SK-N-SH (cell line): ENCODE measurements at regions not wholly inside any gene's neighbourhood (a gene's known extent, or its start where the extent isn't known, plus 50 kb on each side); places are given as distances from the start of the nearest gene placed in this dataset.

ENCODE experiments used
- CTCF ChIA-PET: fragments of 300-600, 350-600 bp; formaldehyde crosslinking; extraction: SDS; loops from one replicate; lab custom pipeline; 2021; lab: Yijun Ruan, JAX
- POLR2A ChIA-PET: fragments of 350-600 bp; sonication (Branson Sonifier 250); formaldehyde crosslinking; extraction: SDS; loops from one replicate; lab custom pipeline; 2020; ENCODE audit warnings: antibody characterized with exemption, inconsistent platforms; lab: Yijun Ruan, JAX
- DNase-seq: peaks from one replicate; pipeline ENCODE4 v3.0.0; 2012
- H2AFZ ChIP-seq: fragments of 200-600 bp; sonication (generic); 2 replicates; pipeline ENCODE4 v1.8.1; 2016; ENCODE audit warnings: antibody characterized with exemption, mild to moderate bottlenecking, low read depth
- H3F3A ChIP-seq: fragments of 200-600 bp; sonication (generic); replicated peaks from 2 replicates; pipeline ENCODE3; 2016; ENCODE audit warnings: antibody characterized with exemption, mild to moderate bottlenecking; ENCODE audit not compliant: insufficient read depth
- H3K27ac ChIP-seq, 2 experiments: fragments of 200-500 bp in 1 of 2; fragments of 200-600 bp in 1 of 2; sonication (Bioruptor generic) in 1 of 2; sonication (generic), shearing (Covaris generic) in 1 of 2; 2 replicates each; pipeline versions ENCODE4 v1.5.1 to v1.6.1; 2014 to 2016; ENCODE audit warnings: low read depth in 2 of 2, inconsistent platforms in 1 of 2, low read length in 1 of 2, mild to moderate bottlenecking in 1 of 2, mixed read lengths in 1 of 2
- H3K27me3 ChIP-seq: fragments of 200-600 bp; sonication (generic), shearing (Covaris generic); 2 replicates; pipeline ENCODE4 v1.6.1; 2016; ENCODE audit warnings: mixed run types; ENCODE audit not compliant: insufficient read depth
- H3K36me3 ChIP-seq, 2 experiments: fragments of 200-500 bp in 1 of 2; fragments of 200-600 bp in 1 of 2; sonication (Bioruptor generic) in 1 of 2; sonication (generic) in 1 of 2; replicated peaks in 1 of 2; 2 replicates each; pipeline versions ENCODE3 to v1.5.1; 2014 to 2016; ENCODE audit warnings: low read length in 1 of 2, mild to moderate bottlenecking in 1 of 2; ENCODE audit not compliant: insufficient read depth in 2 of 2, control insufficient read depth in 1 of 2
- H3K4me1 ChIP-seq, 2 experiments: fragments of 200-500 bp in 1 of 2; fragments of 200-600 bp in 1 of 2; sonication (Bioruptor generic) in 1 of 2; sonication (generic), shearing (Covaris generic) in 1 of 2; 2 replicates each; pipeline versions ENCODE4 v1.5.1 to v1.6.1; 2014 to 2016; ENCODE audit warnings: low read depth in 1 of 2, low read length in 1 of 2, mixed run types in 1 of 2; ENCODE audit not compliant: insufficient read depth in 2 of 2, control insufficient read depth in 1 of 2
- H3K4me2 ChIP-seq: fragments of 200-600 bp; sonication (generic), shearing (Covaris generic); 2 replicates; pipeline ENCODE4 v1.6.1; 2017; ENCODE audit warnings: mixed run types
- H3K4me3 ChIP-seq, 2 experiments: fragments of 200-500 bp in 1 of 2; fragments of 200-600 bp in 1 of 2; sonication (Bioruptor generic) in 1 of 2; sonication (generic), shearing (Covaris generic) in 1 of 2; 2 replicates each; pipeline versions ENCODE4 v1.5.1 to v1.8.1; 2014 to 2016; ENCODE audit warnings: low read depth in 2 of 2, inconsistent platforms in 1 of 2, low read length in 1 of 2, mild to moderate bottlenecking in 1 of 2, mixed read lengths in 1 of 2, moderate library complexity in 1 of 2
- H3K79me2 ChIP-seq: fragments of 200-600 bp; sonication (generic); 2 replicates; pipeline ENCODE4 v1.8.1; 2017; ENCODE audit warnings: mild to moderate bottlenecking; ENCODE audit not compliant: insufficient read depth
- H3K9ac ChIP-seq: fragments of 200-600 bp; sonication (generic); 2 replicates; pipeline ENCODE4 v1.6.1; 2017; ENCODE audit warnings: mixed run types
- H3K9me2 ChIP-seq: fragments of 200-600 bp; sonication (generic); 2 replicates; pipeline ENCODE4 v1.6.1; 2017; ENCODE audit warnings: mixed run types
- H3K9me3 ChIP-seq: fragments of 200-600 bp; sonication (generic); 2 replicates; pipeline ENCODE4 v1.6.1; 2017; ENCODE audit warnings: mixed run types, mild to moderate bottlenecking, moderate library complexity
- H4K20me1 ChIP-seq: fragments of 200-600 bp; sonication (generic); 2 replicates; pipeline ENCODE4 v1.6.1; 2017; ENCODE audit warnings: mild to moderate bottlenecking, mixed run types; ENCODE audit not compliant: insufficient read depth
- CHD2 ChIP-seq: fragments of 150-350 bp; IDR thresholded peaks from 2 replicates; pipeline ENCODE4 v1.6.1; 2018; ENCODE audit warnings: low read length; ENCODE audit not compliant: partially characterized antibody
- ELF1 ChIP-seq: IDR thresholded peaks from 2 replicates; pipeline ENCODE4 v1.4.0; 2012
- EP300 ChIP-seq, 2 experiments: IDR thresholded peaks; 2 replicates each; pipeline versions ENCODE4 v1.4.0 to v1.6.1; 2012; ENCODE audit warnings: borderline replicate concordance in 1 of 2, low read depth in 1 of 2, low read length in 1 of 2
- EZH2phosphoT487 ChIP-seq: fragments of 200-600 bp; sonication (generic); IDR thresholded peaks from 2 replicates; pipeline ENCODE4 v1.6.1; 2017; ENCODE audit warnings: low read depth, mixed run types, mild to moderate bottlenecking, antibody characterized with exemption, moderate library complexity, borderline replicate concordance
- FOSL2 ChIP-seq: IDR thresholded peaks from 2 replicates; pipeline ENCODE4 v1.4.0; 2012; ENCODE audit warnings: low read depth, mild to moderate bottlenecking, moderate library complexity, borderline replicate concordance
- FOXJ3 ChIP-seq: sonication (generic); formaldehyde crosslinking; IDR thresholded peaks from 2 replicates; pipeline ENCODE4 v1.5.1; 2020; ENCODE audit warnings: mild to moderate bottlenecking, missing genetic modification reagents
- GABPA ChIP-seq: IDR thresholded peaks from 2 replicates; pipeline ENCODE4 v1.4.0; 2012; ENCODE audit warnings: low read depth, mild to moderate bottlenecking
- JUND ChIP-seq: IDR thresholded peaks from 2 replicates; pipeline ENCODE4 v1.4.0; 2012
- MXI1 ChIP-seq: IDR thresholded peaks from 2 replicates; pipeline ENCODE4 v1.6.1; 2012; ENCODE audit warnings: mild to moderate bottlenecking, low read depth, low read length, improper control_type of control experiment
- NFIC ChIP-seq: IDR thresholded peaks from 2 replicates; pipeline ENCODE4 v1.4.0; 2012; ENCODE audit warnings: borderline replicate concordance
- NRF1 ChIP-seq: IDR thresholded peaks from 2 replicates; pipeline ENCODE4 v1.6.1; 2012; ENCODE audit warnings: low read depth, mild to moderate bottlenecking, low read length
- RCOR1 ChIP-seq: fragments of 150-350 bp; IDR thresholded peaks from 2 replicates; pipeline ENCODE4 v1.6.1; 2017; ENCODE audit warnings: antibody characterized with exemption, low read length
- RFX5 ChIP-seq: IDR thresholded peaks from 2 replicates; pipeline ENCODE4 v1.6.1; 2012; ENCODE audit warnings: mild to moderate bottlenecking, improper control_type of control experiment, low read length
- TCF12 ChIP-seq: IDR thresholded peaks from 2 replicates; pipeline ENCODE4 v1.4.0; 2012
- YY1 ChIP-seq: IDR thresholded peaks from 2 replicates; pipeline ENCODE4 v1.4.0; 2012; ENCODE audit warnings: low read depth, mild to moderate bottlenecking
- WGBS: methylation state at CpG from one replicate; pipeline ENCODE4 v1.1.6; 2017; ENCODE audit warnings: low lambda C conversion rate; 5-methylcytosine and 5-hydroxymethylcytosine counted together
- TF ChIP-seq, protein P1 (sequence below): fragments of 200-600 bp; sonication (generic); IDR thresholded peaks from 2 replicates; pipeline ENCODE4 v1.6.1; 2017; ENCODE audit warnings: antibody characterized with exemption, mild to moderate bottlenecking, moderate library complexity
- TF ChIP-seq, protein P2 (sequence below): IDR thresholded peaks from 2 replicates; pipeline ENCODE4; 2012
- TF ChIP-seq, protein P3 (sequence below): fragments of 150-350 bp; IDR thresholded peaks from 2 replicates; pipeline ENCODE4 v1.6.1; 2017; ENCODE audit warnings: antibody characterized with exemption, low read length, low read depth, borderline replicate concordance
- TF ChIP-seq, protein P4 (sequence below): fragments of 150-350 bp; IDR thresholded peaks from 2 replicates; pipeline ENCODE4 v1.6.1; 2016; ENCODE audit warnings: mild to moderate bottlenecking, low read depth, low read length
- TF ChIP-seq, protein P5 (sequence below): IDR thresholded peaks from 2 replicates; pipeline ENCODE4 v1.6.1; 2012; ENCODE audit warnings: mild to moderate bottlenecking, low read depth, low read length, moderate library complexity
- TF ChIP-seq, protein P6 (sequence below): IDR thresholded peaks from 2 replicates; pipeline ENCODE4 v1.4.0; 2012; ENCODE audit warnings: low read depth

DNA sequence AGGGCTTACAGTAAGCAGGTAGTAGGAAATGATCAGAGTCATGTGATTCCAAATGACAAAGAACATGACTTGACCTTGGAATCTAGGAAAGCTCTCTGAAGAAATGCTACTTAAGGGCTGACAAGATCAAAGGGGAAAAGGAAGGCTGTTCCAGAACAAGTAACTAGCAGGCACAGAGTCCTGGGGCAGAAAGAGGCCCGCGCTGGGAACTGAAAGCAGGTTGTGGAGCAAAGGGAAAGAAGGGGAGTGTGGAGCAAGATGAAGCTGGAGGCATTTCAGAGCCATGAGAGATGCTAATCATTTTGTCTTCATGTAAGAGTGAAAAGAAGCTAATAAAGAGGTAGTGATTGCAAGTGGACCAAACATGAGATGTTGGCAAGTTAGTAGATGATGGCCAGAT lies 397.5 kb downstream of the DTWD2 start:
- ChIA-PET CTCF (interaction anchor here (1.3 kb wide), 1 partner anchor 15 kb away, joined by 3 read pairs; no protein-coding TSS in a partner anchor), POLR2A (no interaction called here)
- H3K27ac ChIP-seq, result no peak overlapping the region
- H3K79me2 ChIP-seq, result no peaks in the 10 kb centered on the region
- no peaks in the 10 kb centered on the region for H3K9me3 ChIP-seq
- no peaks in the 10 kb centered on the region for H3K36me3 ChIP-seq
- no peaks in the 10 kb centered on the region for H3K27me3 ChIP-seq
- no peaks in the 10 kb centered on the region for H3F3A ChIP-seq
- no peak for DNase-seq
- H3K9me2 ChIP-seq, result no peaks in the 10 kb centered on the region
- TF ChIP-seq ELF1 (no peak), NFIC (no peak), NRF1 (no peak)
- TF ChIP-seq, protein P1, sequence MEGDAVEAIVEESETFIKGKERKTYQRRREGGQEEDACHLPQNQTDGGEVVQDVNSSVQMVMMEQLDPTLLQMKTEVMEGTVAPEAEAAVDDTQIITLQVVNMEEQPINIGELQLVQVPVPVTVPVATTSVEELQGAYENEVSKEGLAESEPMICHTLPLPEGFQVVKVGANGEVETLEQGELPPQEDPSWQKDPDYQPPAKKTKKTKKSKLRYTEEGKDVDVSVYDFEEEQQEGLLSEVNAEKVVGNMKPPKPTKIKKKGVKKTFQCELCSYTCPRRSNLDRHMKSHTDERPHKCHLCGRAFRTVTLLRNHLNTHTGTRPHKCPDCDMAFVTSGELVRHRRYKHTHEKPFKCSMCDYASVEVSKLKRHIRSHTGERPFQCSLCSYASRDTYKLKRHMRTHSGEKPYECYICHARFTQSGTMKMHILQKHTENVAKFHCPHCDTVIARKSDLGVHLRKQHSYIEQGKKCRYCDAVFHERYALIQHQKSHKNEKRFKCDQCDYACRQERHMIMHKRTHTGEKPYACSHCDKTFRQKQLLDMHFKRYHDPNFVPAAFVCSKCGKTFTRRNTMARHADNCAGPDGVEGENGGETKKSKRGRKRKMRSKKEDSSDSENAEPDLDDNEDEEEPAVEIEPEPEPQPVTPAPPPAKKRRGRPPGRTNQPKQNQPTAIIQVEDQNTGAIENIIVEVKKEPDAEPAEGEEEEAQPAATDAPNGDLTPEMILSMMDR, result no peak
- H3K4me1 ChIP-seq, result no peaks in the 10 kb centered on the region; a peak in 2 of 4 replicates
- no peaks in the 10 kb centered on the region for H4K20me1 ChIP-seq
- no peak overlapping the region for H3K9ac ChIP-seq
- WGBS, result 41% methylated on average over 2 of the region's 2 CpGs
- H3K4me2 ChIP-seq, result no peak overlapping the region
- no peak overlapping the region for H3K4me3 ChIP-seq
- H2AFZ ChIP-seq, result no peak overlapping the region

DNA sequence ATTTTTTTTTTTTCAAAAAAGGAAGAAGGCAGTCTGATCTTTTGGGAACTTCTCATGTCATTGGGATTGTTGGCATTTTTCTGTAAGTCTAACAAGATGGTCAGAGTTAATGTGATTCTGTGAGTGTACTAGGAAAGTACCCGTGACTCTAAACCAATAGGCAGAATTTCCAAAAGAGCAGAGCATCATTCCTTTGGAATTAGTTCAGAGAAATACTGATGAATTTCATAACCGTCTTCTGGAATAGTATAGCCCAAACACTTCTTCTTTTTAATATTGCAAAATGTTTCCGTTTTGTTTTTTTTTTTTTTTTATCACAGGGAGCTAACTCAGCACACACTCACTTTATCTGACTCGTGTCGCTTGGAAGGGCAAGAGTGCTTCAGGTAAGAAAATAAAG lies 407.4 kb downstream of the DTWD2 start:
- Histone ChIP-seq H3K9me3 (no peaks in the 10 kb centered on the region; the same call in 1 of the 2 replicates), H3K4me2 (no peak overlapping the region), H3K4me1 (no peaks in the 10 kb centered on the region), H3K4me3 (no peak overlapping the region), H3K36me3 (no peaks in the 10 kb centered on the region), H3K9me2 (no peaks in the 10 kb centered on the region), H3K79me2 (no peaks in the 10 kb centered on the region), H2AFZ (no peak overlapping the region), H3K9ac (no peak overlapping the region), H3K27me3 (no peaks in the 10 kb centered on the region), H4K20me1 (no peaks in the 10 kb centered on the region), H3K27ac (no peak overlapping the region), H3F3A (no peaks in the 10 kb centered on the region)
- TF ChIP-seq, protein P2, sequence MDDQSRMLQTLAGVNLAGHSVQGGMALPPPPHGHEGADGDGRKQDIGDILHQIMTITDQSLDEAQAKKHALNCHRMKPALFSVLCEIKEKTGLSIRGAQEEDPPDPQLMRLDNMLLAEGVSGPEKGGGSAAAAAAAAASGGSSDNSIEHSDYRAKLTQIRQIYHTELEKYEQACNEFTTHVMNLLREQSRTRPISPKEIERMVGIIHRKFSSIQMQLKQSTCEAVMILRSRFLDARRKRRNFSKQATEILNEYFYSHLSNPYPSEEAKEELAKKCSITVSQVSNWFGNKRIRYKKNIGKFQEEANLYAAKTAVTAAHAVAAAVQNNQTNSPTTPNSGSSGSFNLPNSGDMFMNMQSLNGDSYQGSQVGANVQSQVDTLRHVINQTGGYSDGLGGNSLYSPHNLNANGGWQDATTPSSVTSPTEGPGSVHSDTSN, result no peak
- TF ChIP-seq GABPA (no peak), RFX5 (no peak), MXI1 (no peak), FOXJ3 (CRISPR knock-in tag) (no peak), FOSL2 (no peak), NFIC (no peak), EZH2phosphoT487 (no peak), EP300 (IDR thresholded peaks at IDR 0.05; ENCODE audit: borderline replicate concordance in 1 of 2, low read depth in 1 of 2, low read length in 1 of 2) (no peak), CHD2 (no peak), ELF1 (no peak), JUND (no peak), TCF12 (no peak), RCOR1 (no peak), YY1 (no peak)
- TF ChIP-seq, protein P3, sequence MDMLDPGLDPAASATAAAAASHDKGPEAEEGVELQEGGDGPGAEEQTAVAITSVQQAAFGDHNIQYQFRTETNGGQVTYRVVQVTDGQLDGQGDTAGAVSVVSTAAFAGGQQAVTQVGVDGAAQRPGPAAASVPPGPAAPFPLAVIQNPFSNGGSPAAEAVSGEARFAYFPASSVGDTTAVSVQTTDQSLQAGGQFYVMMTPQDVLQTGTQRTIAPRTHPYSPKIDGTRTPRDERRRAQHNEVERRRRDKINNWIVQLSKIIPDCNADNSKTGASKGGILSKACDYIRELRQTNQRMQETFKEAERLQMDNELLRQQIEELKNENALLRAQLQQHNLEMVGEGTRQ, result no peak
- TF ChIP-seq, protein P4, sequence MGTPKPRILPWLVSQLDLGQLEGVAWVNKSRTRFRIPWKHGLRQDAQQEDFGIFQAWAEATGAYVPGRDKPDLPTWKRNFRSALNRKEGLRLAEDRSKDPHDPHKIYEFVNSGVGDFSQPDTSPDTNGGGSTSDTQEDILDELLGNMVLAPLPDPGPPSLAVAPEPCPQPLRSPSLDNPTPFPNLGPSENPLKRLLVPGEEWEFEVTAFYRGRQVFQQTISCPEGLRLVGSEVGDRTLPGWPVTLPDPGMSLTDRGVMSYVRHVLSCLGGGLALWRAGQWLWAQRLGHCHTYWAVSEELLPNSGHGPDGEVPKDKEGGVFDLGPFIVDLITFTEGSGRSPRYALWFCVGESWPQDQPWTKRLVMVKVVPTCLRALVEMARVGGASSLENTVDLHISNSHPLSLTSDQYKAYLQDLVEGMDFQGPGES, result no peak
- TF ChIP-seq, protein P5, sequence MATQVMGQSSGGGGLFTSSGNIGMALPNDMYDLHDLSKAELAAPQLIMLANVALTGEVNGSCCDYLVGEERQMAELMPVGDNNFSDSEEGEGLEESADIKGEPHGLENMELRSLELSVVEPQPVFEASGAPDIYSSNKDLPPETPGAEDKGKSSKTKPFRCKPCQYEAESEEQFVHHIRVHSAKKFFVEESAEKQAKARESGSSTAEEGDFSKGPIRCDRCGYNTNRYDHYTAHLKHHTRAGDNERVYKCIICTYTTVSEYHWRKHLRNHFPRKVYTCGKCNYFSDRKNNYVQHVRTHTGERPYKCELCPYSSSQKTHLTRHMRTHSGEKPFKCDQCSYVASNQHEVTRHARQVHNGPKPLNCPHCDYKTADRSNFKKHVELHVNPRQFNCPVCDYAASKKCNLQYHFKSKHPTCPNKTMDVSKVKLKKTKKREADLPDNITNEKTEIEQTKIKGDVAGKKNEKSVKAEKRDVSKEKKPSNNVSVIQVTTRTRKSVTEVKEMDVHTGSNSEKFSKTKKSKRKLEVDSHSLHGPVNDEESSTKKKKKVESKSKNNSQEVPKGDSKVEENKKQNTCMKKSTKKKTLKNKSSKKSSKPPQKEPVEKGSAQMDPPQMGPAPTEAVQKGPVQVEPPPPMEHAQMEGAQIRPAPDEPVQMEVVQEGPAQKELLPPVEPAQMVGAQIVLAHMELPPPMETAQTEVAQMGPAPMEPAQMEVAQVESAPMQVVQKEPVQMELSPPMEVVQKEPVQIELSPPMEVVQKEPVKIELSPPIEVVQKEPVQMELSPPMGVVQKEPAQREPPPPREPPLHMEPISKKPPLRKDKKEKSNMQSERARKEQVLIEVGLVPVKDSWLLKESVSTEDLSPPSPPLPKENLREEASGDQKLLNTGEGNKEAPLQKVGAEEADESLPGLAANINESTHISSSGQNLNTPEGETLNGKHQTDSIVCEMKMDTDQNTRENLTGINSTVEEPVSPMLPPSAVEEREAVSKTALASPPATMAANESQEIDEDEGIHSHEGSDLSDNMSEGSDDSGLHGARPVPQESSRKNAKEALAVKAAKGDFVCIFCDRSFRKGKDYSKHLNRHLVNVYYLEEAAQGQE, result no peak
- TF ChIP-seq, protein P6, sequence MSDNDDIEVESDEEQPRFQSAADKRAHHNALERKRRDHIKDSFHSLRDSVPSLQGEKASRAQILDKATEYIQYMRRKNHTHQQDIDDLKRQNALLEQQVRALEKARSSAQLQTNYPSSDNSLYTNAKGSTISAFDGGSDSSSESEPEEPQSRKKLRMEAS, result no peak
- POLR2A ChIA-PET, result no interaction called here
- WGBS, result 32% methylated on average over 5 of the region's 5 CpGs
- DNase-seq, result no peak
- CTCF ChIA-PET, result interaction anchor here (1.6 kb wide), 1 partner anchor 12 kb away, joined by 3 read pairs; no protein-coding TSS in a partner anchor
